GM18873 (cell line): ENCODE measurements at regions not wholly inside any gene's neighbourhood (a gene's known extent, or its start where the extent isn't known, plus 50 kb on each side); places are given as distances from the start of the nearest gene placed in this dataset.

ENCODE experiments used
- ATAC-seq: cut with Tn5 transposase; IDR thresholded peaks from one replicate; pipeline ENCODE4 v1.9.1; 2021; ENCODE audit warnings: mild to moderate bottlenecking, moderate library complexity, moderate number of reproducible peaks; ENCODE audit not compliant: unreplicated experiment, low FRiP score

DNA sequence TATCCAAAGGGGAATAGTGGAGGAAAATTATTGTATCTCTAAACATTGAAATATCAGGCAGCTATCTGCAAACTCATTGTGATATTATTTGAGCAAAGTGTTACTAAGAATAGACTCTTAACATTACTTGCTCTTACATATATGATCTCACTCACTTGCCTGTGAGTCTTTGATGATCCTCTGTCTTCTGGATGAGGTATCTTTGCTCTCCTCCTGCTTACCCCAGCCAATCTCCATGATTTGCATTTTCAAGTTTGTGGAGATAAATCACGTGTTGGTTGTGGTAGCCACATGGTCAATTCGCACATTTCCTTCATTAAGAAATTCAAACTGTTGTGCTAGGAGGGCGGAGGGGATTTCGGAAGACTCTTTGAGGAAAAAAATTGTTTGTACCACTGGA, 169.9 kb upstream of the S100G start:
- no peak for ATAC-seq

DNA sequence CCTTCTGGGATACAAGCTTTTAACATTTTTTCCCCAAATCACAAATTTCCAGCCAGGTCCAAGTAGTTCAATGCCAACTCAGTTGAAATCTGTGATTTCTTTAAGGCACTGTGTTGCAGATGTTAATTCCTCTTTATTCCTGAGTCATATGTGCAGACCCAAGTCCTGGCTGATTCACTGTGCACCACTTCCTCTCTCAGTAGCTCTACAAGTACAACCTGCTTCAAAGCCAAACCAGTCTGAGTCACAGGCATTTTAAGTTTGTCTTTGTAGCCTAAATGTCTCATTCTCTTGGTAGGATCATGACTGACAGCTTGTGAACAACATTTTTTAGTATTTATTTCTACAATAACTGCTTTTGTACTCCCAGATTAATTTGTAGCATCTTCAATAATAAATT, 165.6 kb upstream of the S100G start:
- ATAC-seq: no peak

DNA sequence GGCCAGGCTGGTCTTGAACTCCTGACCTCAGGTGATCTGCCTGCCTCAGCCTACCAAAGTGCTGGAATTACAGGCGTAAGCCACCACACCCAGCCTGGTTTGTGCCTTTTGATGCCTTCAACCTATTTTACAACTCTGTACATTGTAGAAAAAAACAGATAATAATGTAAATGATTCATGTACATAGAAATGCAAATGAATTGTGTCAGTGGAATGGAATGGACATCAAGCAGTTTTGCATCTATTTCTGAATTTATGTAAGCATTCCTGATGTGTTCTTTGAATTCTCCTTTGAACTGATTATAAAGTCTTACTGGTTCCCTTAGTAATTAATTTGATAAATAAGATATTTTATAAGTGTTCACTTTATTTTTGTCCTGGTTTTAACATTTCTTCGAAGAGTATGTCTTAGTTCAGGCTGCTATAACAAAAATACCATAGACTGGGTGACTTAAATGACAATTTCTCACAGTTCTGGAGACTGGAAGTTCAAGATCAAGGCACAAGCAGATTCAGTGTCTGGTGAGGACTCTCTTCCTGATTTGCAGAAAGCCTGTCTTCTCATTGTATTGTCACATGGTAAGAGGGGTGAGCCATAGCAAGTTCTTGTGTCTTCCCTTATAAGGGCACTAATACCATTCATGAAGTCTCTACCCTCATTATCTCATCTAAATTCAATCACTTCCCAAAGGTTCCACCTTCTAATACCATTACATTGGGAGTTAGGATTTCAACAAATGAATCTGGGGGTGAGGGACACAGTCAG, 162.2 kb upstream of the S100G start:
- no peak for ATAC-seq

- ATAC-seq: no peak
Measured at GRCh38 chrX:16488959-16489358, 161.0 kb upstream of the S100G start.

DNA sequence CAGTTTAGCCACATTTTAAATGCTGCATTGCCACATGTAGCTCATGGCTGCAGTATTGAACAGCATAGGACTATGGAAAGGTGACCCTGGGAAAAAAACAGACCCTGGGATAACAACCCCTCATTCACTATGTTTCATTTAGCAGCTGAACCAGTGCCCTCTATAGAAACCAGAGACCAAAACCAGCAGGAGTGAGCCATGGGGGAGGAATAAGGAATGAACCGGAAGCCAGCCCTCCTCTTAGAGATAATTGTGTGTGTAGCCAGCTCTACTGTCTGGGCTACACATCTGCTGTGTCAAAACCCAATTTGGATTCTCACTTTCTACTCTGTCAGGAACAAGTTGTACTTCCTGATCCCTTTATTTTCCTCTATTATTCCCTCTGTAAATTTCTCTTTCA, 158.5 kb upstream of the S100G start:
- no peak for ATAC-seq

- no peak for ATAC-seq
Measured at GRCh38 chrX:16496175-16496574, 153.8 kb upstream of the S100G start.

DNA sequence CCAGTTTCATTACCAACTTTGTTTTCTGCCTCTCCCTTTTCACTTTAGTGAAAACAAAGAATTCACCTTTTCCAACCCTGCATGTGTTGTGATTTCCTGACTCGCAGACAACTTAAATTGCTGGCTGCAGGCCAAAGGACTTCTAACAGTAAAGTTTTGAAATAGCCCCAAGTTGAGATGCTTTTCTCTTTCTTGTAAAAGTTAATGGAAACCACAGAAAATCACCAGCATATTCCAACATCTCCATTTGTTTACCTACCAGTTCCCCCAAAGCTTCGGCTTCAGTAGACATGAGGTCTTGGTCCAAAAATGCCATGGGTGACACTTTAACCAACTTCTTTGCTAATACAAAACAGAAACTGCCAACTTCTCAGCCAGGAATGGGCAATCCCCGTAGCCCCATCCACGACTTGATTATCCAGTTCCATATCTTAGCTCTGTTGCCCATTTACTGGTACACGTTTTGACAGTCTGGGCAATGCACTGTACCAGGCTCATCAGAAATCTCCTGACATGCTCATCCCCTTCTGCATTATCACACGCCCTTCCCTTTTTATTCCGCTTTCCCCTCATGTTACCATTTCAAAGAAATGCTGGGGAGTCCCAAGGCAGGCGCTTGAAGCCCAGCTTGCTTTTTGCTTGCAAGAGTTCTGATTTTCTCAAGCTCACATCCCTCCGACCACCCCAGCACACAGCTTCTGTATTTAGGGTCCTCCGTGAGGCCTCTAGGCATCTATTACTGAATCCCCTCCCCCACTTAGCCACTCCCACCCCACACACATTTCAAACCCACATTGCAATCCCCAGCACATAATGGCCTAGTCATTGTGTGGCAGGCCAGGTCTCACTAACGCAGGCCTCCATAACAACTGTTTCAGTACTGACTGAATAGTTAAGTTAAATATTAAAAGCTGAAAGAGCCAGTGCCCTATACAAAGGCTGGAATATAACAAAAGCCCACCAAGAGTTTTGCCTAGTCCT, 137.9 kb upstream of the S100G start:
- ATAC-seq: no peak

- no peak for ATAC-seq
Measured at GRCh38 chrX:16516232-16516876, 133.6 kb upstream of the S100G start.

DNA sequence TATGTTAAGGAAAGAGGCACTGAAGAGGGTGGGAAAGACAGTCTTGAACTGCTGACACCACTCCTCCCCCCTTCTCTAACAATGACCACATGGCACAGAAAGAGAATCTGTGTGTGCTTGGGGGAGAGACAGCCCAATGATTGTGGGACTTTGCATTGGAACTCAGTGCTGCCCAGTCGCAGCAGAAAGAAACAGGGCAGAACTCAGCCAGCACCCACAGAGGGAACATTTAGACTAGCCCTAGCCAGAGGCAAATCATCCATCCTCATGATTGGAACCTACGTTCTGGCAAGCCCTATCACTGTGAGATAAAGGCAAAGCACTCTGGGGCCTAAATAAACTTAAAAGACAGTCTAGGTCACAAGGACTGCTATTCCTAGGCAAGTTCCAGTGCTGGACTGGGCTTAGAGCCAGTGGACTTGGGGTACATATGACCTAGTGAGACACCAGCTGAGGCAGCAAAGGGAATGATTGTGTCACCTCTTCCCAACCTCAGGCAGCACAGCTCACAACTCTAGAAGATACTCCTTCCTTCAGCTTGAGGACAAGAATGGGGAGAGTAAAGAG, 132.8 kb upstream of the S100G start:
- no peak for ATAC-seq

- ATAC-seq: no peak
Measured at GRCh38 chrX:16518131-16518530, 131.8 kb upstream of the S100G start.

DNA sequence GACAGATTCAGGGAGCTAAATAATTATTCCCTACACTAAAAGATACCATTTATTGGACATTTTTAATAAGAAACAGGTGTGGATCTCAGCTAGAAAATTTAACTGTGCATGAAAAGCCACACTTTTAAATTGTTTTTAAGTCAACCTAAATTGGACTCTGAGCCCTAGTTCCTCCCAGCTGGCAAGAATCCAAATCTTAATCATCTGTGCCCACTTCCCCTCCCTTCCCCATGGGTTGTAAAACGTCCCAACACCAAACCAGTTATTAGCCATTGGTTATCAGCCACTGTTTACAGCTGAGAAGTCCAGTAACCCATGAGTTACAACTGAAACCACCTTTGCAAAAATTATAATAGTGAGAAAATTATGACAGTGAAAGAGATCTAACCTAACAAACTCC, 125.6 kb upstream of the S100G start:
- no peak for ATAC-seq

DNA sequence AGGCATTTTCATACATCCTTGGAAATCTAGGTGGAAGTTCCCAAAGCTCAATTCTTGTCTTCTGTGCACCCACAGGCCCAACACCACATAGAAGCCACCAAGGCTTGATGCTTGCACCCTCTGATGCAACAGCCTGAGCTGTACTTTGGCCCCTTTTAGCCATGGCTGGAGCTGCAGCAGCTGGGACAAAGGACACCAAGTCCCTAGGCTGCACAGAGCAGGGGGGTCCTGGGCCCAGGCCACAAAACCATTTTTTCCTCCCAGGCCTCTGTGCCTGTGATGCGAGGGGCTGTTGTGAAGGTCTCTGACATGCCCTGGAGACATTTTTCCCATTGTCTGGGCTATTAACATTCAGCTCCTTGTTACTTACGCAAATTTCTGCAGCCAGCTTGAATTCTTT, 124.0 kb upstream of the S100G start:
- ATAC-seq: no peak

GRCh38 chrX:16528620-16529019, 121.3 kb upstream of the S100G start:
- no peak for ATAC-seq
